Lung (tissue), 11 donors: ENCODE measurements at regions not wholly inside any gene's neighbourhood (a gene's known extent, or its start where the extent isn't known, plus 50 kb on each side); places are given as distances from the start of the nearest gene placed in this dataset.

Experiments used
- ATAC-seq: fragments of 200-7000 bp; cut with Tn5 transposase; one replicate; pipeline ENCODE4 v1.9.1; 2020; ENCODE audit warnings: moderate number of reproducible peaks; ENCODE audit not compliant: insufficient read depth, low FRiP score
- DNase-seq, 3 donors: peaks; one replicate each; pipeline ENCODE4 v3.0.0-alpha.2; 2013 to 2017
- H3K27ac ChIP-seq, 2 donors: one replicate each; pipeline ENCODE4 v1.5.1; 2013; ENCODE audit warnings: mild to moderate bottlenecking in 2 of 2, moderate library complexity in 2 of 2, control low read depth in 1 of 2, inconsistent platforms in 1 of 2, low read depth in 1 of 2, low read length in 1 of 2
- H3K27me3 ChIP-seq, 3 donors: one replicate each; pipeline ENCODE4 v1.5.1; 2013; ENCODE audit warnings: low read length in 2 of 3; ENCODE audit not compliant: control insufficient read depth in 3 of 3, insufficient read depth in 3 of 3
- H3K36me3 ChIP-seq, 4 donors: one replicate each; pipeline ENCODE4 v1.5.1; 2013; ENCODE audit warnings: low read length in 4 of 4, mild to moderate bottlenecking in 1 of 4, moderate library complexity in 1 of 4; ENCODE audit not compliant: control insufficient read depth in 4 of 4, insufficient read depth in 4 of 4
- H3K4me1 ChIP-seq, 5 donors: one replicate each; pipeline ENCODE4 v1.5.1; 2013; ENCODE audit warnings: low read length in 5 of 5, mild to moderate bottlenecking in 2 of 5, moderate library complexity in 1 of 5; ENCODE audit not compliant: control insufficient read depth in 5 of 5, insufficient read depth in 5 of 5
- H3K4me3 ChIP-seq: one replicate; pipeline ENCODE4 v1.5.1; 2013; ENCODE audit warnings: mild to moderate bottlenecking, control low read depth, moderate library complexity
- H3K9ac ChIP-seq, 2 donors: one replicate each; pipeline ENCODE4 v1.5.1; 2013; ENCODE audit warnings: low read length in 2 of 2, control low read depth in 1 of 2; ENCODE audit not compliant: insufficient read depth in 1 of 2
- H3K9me3 ChIP-seq, 4 donors: one replicate each; pipeline ENCODE4 v1.5.1; 2013; ENCODE audit warnings: low read length in 3 of 4, mild to moderate bottlenecking in 1 of 4, moderate library complexity in 1 of 4; ENCODE audit not compliant: control insufficient read depth in 4 of 4, insufficient read depth in 3 of 4
- CTCF ChIP-seq: IDR thresholded peaks from 2 replicates; pipeline ENCODE4 v1.5.1; 2012; ENCODE audit warnings: mild to moderate bottlenecking; ENCODE audit errors: control extremely low read depth, extremely low read depth
- WGBS, 2 donors: extraction: QIAGEN DNeasy Blood & Tissue Kit; methylation state at CpG; one replicate each; pipeline ENCODE4 v1.1.7; 2013; 5-methylcytosine and 5-hydroxymethylcytosine counted together
- donor health status: control.
- donor health status: control.
- donor health status: Bipolar disorder and iron deficiency.
- donor health status: healthy.
- donor health status: DM: yes; HTN: yes; CAD: no.

GRCh38 chr15:70306582-70306981 is 208.9 kb upstream of the TLE3 start:
- no peak for DNase-seq
- Histone ChIP-seq H3K9ac (no peak overlapping the region), H3K9me3 (no peaks in the 10 kb centered on the region), H3K27me3 (no peaks in the 10 kb centered on the region), H3K27ac (no peak overlapping the region), H3K4me1 (peaks cover 0 to 6% (median 0%) of the 10 kb centered on the region in 5 donors), H3K36me3 (no peaks in the 10 kb centered on the region), H3K4me3 (no peak overlapping the region)
- WGBS, 2 donors: 89 to 95% methylated on average over 4 of the region's 4 CpGs
- ATAC-seq: no peak
- TF ChIP-seq CTCF: no peak

- Histone ChIP-seq H3K9me3 (no peaks in the 10 kb centered on the region), H3K27ac (no peak overlapping the region), H3K9ac (no peak overlapping the region), H3K4me1 (peaks cover 0 to 6% (median 0%) of the 10 kb centered on the region in 5 donors), H3K4me3 (no peak overlapping the region), H3K36me3 (no peaks in the 10 kb centered on the region), H3K27me3 (no peaks in the 10 kb centered on the region)
- DNase-seq: peak; percentile 64 to 91 (median 83)
- ATAC-seq: no peak
- WGBS, 2 donors: 76 to 83% methylated on average over 6 of the region's 6 CpGs
- TF ChIP-seq CTCF: no peak
These were observed 208.4 kb upstream of the TLE3 start for GRCh38 chr15:70306081-70306480.

DNA sequence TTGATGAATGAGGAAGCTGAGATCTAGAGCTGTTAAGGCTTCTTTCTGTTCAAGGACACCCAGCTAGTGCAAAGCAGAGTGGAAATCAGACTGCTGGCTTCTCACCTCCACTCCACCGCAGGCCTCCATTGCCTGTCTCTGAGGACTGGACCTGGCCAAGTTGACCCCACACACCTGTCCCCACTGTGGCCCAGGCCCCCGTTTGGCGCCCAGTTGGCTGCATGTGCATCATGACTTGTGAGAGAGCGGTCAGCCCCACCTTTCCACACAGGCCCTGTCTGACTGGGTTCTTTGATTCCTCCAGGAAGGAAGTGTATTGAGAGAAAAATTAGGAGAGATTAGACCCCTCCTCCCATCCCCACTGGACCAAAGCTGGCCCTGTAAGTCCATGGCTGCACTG is 206.3 kb upstream of the TLE3 start:
- Histone ChIP-seq H3K9ac (no peak overlapping the region), H3K4me3 (no peak overlapping the region), H3K27me3 (peaks cover 0 to under 1% (median 0%) of the 10 kb centered on the region in 3 donors), H3K36me3 (no peaks in the 10 kb centered on the region), H3K4me1 (peaks cover 0 to 9% (median 0%) of the 10 kb centered on the region in 5 donors), H3K27ac (no peak overlapping the region), H3K9me3 (no peaks in the 10 kb centered on the region)
- ATAC-seq: no peak
- no peak for TF ChIP-seq CTCF
- DNase-seq: no peak
- 95 to 99% methylated on average over 4 of the region's 4 CpGs for WGBS, 2 donors

GRCh38 chr15:70302360-70302759 is 204.6 kb upstream of the TLE3 start:
- no peaks in the 10 kb centered on the region for H3K36me3 ChIP-seq
- no peak for TF ChIP-seq CTCF
- H3K9me3 ChIP-seq: no peaks in the 10 kb centered on the region
- H3K9ac ChIP-seq: no peak overlapping the region
- WGBS, 2 donors: 96 to 98% methylated on average over 1 of the region's 1 CpG
- ATAC-seq: no peak
- DNase-seq: no peak
- no peak overlapping the region for H3K27ac ChIP-seq
- no peak overlapping the region for H3K4me3 ChIP-seq
- H3K4me1 ChIP-seq: peaks cover 0 to 7% (median 0%) of the 10 kb centered on the region in 5 donors
- H3K27me3 ChIP-seq: peaks cover 0 to 3% (median 0%) of the 10 kb centered on the region in 3 donors
